Stimulated activated CD8-positive, alpha-beta memory T cell treated with anti-CD3 and anti-CD28 coated beads, Interleukin-4, amount 100 ng/mL, for 48 hours (primary cell): ENCODE measurements at regions not wholly inside any gene's neighbourhood (a gene's known extent, or its start where the extent isn't known, plus 50 kb on each side); places are given as distances from the start of the nearest gene placed in this dataset.

Experiments
- DNase-seq: peaks from one replicate; pipeline ENCODE4 v3.0.0-alpha.2; 2020

DNA sequence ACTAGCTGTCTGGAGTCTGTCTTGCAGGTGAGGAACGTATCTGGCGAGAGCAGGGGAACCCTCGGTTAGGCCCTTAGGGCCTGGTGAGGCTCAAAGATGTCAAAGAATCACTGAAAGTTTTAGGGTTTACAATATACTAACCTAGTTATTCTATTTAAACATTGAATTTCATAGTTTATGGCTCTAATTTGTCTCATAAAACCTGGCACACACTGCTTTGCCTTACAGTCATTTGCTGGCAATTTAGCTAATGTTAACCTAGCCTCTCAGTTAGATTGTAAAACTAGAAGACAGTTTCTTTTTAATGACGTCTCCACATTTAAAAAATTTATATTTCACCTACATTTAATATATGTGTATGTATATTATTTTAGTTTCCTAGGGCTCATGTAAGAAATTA is 89.6 kb upstream of the DOCK10 start:
- no peak for DNase-seq

DNA sequence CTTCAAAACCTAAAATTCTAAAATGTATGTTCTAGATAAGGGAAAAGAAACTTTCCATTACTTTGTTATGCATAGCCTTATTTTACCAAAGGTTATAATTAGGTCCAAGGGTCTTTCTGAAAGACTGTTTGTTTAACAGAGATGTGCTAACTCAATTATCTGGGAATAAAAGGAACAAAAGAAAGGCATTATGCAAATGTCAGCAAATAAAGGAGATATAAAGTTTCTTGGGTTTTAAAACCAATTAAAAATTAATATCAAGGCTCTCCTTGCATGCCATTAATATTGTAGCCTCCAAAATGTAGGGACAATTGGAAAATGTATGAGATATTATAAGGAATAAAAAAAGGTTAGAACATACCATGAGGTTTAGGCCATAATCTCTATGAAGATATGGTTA is 87.8 kb upstream of the DOCK10 start:
- no peak for DNase-seq

DNA sequence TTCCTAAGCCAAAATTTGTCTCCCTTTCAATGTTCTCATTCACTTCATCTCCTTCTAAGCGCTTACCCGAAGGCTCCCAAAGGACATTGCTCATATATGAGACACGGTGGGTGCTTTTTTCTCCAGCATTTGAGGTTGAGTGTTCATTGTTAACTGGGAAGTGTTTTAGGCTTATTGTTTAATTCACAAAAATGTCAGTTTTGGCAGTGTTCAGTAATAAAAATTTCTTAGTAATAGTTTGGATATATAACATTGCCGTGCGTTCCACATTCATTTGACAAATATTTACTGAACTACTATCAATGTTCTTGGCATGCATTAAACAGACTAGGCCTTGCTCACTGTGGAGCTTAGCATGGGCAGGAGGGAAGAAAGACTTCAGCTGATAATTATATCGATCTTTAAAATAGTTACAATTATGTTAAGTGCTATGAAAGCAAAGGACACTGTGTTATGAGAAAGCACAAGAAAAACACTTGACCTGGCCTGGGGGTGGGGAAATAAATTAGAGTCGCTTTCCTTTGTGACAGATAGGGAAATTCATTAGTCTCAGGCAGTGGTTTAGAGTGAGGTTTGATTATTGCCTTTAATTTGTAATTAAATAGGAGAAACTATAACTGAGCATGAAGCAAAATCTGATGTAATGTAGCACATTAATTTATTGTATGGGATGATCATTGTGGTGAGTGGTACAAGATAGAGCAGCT is 82.2 kb upstream of the DOCK10 start:
- DNase-seq: no peak

DNA sequence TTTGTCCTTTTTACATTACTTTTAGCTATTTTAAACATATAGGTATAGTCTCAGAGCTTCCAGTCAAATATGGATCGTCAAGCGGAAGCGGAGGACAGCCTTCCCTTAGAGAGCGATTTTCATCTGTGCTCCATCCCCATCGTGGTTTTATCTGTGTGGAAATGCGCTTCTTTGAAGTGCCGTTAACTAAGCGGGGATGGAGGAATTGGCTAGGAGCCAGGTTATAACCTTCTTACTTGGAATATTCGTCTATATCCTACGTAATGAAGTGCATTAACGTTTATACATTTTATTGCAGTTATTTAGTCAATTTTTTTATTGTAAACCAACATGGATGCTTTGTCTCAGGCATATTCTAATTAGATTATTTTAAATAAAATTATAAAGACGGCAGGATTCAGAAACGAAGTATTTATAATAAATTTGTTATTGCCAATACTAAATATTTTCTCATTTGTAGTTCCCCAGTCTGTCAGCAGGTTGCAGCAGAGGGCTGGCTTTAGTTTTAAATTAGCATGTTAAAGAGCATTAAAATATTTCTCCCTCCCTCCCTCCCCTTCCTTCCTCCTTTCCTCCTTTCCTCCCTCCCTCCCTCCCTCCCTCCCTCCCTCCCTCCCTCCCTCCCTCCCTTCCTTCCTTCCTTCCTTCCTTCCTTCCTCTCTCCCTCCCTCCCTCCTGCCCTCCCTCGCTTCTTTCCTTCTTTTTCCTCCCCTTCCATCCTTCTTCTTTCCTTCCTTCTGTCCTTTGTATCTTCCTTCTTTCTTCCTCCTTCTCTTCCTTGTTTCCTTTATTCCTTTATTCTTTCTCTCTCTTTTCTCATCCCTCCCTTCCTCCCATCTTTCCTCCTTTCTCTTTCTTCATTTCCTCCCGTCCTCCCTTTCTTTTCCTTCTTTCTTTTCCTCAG is 80.6 kb upstream of the DOCK10 start:
- DNase-seq: peak; percentile 51

DNA sequence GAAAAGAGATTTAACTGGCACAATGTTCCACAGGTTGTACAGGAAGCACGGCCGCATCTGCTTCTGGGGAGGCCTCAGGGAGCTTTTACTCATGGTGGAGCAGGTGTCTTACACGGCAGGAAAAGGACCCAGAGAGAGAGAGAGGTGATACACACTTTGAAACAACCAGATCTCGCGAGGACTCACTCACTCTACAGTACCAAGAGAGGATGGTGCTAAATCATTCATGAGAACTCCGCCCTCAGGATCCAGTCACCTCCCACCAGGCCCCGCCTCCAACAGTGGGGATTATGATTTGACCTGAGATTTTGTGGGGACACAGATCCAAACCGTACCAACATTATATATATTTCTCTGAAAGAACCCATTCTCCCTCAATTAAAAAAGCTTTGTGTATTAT is 79.7 kb upstream of the DOCK10 start:
- DNase-seq: peak; percentile 28

DNA sequence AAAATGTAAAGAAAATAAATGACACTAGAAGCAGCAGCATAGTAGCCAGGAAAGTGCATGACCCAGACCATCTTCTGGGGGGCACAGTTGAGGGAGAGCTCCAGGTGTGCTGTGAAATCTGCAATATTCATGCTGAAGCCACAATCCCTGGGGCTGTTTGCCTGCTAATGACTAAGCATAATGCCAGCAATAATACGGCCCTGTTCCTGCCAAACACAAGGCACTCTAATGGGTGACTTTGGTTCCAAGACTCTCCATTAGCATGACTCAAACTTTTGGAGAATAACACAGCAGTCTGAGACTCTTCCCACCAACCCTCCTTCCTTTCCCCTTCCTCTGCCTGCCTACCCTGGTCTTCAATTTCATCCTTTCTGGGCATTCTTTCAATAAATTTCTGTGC is 77.9 kb upstream of the DOCK10 start:
- no peak for DNase-seq

DNA sequence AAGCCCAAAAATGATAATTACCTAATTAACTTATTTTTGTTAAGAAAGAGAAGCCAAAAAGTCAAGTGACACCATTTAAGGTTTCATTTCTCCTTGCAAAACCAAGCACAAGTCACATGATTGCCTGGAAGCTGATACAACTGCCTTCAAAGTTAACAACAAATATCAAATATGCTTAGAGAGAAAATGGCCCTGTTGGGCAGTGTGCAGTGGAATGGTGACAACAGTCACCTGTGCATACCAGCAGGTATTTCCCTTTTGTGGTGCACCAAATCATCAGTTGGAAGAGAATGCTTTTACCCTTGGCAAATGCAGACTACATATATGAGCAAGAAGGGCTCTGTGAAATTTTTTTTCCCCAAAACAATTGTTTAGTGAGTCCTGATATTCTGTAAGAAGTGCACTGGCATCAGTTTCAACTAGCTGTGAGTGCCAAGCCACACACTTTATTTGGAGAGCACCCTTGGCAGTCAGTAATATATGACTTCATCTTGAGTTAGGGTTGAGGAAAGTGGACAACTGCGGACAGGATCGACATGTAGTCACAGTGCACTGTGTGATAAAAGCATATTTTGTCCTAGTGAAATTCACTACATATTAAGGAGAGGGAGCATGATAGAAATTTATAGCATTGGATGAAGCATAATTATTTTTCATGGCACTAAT is 74.9 kb upstream of the DOCK10 start:
- no peak for DNase-seq

DNA sequence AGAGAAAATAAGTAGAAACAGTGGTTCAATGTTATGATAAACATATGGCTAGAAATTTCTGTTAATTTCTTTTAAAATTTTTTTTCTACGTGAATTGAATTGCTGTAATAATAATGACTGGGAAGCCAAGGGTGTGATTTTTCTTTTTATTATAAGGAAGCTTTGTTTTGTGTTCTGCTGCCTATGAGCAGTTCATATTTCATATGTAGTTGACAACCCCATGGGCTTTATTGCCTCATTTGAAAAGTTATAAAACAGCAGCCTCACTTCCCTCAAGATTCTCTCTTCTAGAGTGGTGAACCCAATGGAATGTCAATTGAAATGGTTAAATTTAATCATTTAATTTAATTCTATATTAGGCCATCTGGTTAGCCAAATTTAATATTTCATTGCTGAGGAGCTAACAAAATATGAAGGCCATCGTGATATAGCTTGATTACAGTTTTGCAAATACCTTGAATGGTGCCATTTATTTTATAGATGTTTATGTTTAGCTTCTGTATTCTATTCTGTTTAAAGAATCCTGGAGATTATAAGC is 72.6 kb upstream of the DOCK10 start:
- no peak for DNase-seq

DNA sequence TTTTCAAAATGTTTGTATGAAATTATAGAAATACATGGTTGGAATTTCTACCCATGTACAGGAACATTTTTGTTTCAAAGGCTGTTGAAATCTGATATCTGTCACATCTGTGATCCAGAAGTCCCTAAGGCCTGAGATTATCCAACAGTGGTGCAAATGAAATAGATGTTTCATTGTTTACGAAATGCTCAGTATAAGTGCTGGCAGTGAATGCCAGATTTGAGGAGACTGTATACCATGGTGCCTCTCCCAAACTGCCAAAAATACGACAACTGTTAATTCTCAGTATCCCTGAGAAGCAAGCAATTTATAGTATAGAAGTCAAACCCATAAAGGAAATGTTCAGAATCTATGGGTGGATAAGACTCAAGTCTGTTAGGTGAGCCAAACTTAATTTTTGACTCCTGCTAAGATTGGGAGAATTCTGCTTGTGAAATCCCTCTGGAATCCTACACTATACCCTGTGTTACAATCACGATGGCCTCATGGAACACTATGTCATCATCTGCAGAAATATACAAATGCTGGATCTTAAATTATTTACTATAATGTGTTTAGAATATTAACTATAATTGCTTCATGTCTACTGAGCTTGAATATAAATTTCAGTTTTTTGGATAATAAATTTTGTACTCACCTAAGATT is 71.2 kb upstream of the DOCK10 start:
- DNase-seq: no peak

DNA sequence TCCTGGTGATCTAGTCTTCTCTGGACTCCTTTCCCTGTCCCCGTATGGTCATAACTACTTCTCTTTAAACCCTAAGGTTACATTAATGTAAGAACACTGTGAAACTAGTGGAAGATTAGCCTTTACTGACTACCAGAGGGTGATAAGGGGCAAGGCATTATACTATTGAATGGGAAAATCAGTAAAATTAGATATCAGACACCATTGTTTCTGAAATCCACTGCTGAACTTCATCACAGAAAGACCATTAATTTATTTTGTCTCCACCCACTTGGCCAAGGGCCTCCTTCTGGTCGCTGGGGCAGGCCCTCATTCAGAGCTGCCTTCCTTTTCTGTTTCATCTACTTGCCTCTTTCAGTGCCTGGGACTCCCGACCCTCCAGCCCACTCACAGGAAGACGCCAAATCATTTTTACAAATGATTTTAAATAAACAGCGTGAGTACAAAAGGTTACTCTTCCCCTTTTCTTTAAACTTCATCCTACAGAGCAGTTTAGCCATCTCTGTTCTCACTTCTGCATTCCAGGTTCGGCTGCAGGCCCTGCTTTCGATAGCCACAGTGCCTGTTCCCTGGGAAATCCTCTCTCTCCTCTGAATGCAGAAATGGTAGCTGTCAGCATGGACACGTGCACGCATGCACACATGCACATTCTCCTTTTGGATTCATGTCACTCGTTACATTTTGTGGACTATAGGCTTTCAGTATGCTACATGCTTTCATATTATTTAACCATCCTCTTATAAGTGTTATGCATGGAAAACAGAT is 70.3 kb upstream of the DOCK10 start:
- DNase-seq: no peak

DNA sequence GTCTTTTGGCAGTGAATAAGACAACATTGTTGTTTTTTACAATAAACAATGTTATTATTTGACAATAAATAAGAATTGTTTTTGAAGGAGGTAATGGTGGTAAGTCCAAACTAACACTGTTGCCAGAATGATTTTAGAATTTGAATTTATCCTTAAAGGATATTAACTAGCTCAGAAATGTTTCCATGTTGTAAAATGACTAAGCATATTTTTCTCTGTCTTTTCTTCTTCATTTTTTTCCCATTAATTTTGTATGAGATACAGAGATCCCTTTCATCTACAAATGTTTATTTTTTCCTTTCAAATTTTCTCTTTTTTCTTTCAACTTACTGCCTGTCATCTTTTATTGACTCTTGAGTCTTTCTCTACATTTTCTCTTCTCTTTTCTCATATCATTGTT is 66.5 kb upstream of the DOCK10 start:
- no peak for DNase-seq

DNA sequence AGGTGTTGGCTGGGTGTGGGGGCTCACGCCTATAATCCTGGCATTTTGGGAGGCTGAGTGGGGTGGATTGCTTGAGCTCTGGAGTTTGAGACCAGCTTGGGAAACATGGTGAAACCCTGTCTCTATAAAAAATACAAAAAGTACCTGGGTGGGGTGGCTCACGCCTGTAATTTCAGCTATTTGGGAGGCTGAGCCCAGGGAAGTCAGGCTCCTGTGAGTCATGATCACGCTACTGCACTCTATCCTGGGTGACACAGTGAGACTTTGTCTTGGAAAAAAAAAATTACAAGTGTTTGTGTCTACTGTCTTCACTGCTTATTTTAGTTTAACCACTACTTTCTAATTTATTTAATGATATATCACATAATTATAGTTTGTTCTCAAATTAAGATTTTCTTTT is 62.7 kb upstream of the DOCK10 start:
- DNase-seq: no peak

DNA sequence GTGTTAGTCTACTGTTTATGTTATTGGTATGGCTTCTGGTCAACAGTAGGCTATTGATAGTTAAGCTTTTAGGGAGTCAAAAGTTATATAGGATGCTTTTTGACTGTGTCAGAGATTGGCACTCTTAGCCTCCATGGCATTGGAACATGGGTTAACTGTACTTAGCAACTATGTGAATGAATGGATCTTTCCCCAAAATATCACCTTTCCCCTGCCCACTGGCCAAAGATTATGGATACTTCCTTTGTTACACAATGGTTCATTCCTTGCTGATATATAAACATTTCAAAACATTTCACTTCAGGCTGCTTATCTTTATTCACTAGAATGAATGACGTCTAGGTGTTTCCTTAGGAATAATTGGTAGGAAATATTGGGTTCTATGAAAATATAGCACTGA is 62.1 kb upstream of the DOCK10 start:
- no peak for DNase-seq

DNA sequence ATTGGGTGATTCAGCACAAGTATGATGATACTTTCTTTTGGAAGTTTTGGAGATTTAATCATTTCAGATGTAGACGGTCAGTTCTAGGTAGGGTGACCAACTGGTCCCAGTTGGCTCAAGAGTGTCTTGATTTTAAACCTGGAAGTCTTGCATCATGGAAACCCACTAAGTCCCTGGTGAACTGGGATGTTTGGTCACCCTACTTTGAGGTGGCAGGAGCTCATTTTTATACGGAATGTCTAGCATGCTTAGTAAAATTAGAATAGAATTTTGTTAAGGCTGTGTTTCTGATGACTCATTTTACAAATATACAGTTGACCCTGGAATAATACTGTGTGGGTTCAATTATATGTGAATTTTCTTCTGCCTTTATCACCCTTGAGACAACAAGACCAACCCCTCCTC is 61.5 kb upstream of the DOCK10 start:
- no peak for DNase-seq

DNA sequence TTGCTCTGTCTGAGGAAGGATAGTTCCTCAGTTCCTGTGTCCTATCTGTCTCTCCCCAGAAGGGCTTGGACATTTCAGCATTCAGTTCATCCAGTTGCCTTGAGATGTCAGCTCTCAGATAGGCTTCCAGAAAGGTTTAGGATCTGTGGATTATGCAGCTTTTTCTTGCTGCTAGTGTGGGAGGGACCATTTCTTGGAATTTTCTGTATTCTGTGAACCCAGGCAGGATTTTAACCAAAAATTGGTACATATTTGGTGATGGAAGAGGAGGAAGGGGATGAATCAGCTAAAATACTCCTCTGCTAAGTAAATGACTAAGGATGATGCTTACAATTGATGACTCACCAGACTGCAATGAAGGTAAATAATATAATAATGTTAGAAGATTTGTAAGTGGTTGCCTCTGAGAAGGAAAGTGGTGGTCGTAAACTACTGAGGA is 58.6 kb upstream of the DOCK10 start:
- DNase-seq: no peak

DNA sequence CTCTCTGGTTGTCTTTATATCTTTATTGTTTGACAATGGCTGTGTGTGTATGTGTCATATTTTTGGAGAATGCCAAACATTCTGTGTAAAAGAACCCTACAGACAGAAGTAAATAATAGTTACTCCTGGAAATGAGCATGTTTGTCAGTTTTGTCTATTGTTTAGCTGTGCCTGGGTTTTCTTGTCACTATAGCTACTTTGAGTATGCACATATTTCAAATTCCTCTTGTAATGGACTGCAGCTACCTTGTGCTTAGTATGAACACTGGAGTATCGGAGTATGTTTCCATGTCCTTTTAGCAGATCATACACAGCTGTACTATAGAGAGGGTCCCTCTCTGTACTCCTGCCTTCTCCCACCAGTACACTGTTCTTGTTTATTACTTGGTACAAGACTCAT is 58.0 kb upstream of the DOCK10 start:
- DNase-seq: no peak

DNA sequence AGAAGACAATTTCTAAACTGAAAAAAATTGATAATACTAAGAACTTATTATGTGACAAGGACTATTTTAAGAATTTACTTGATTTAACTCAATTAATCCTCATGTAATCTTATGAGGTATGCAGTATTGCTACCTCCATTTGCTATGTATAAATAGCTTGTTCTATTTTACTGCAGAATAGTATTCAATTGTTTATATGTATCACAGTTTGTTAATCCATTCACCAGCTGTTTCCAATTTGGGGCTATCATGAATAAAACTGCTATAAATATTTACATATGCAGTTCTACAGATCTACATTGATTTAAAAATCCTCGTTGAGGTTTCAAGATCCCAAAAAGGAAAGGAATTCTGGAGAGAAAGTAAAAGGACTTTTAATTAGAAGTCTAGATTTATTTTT is 54.8 kb upstream of the DOCK10 start:
- DNase-seq: no peak
